ENCODE measurements at regions not wholly inside any gene's neighbourhood (a gene's known extent, or its start where the extent isn't known, plus 50 kb on each side); places are given as distances from the start of the nearest gene placed in this dataset.

GRCh38 chr3:148020861-148021260, 611.7 kb downstream of the ZIC1 start:
- no peak for TF ChIP-seq CTCF (IDR thresholded peaks at IDR 0.05)
- Histone ChIP-seq H3K4me3 (no peak overlapping the region), H3K36me3 (ENCODE audit: insufficient read depth in 1 of 2, low read depth in 1 of 2) (no peaks in the 10 kb centered on the region), H3K4me1 (no peaks in the 10 kb centered on the region), H3K27me3 (ENCODE audit: insufficient read depth in 3 of 3, low read length in 2 of 3) (no peaks in the 10 kb centered on the region), H3K9me3 (peaks cover 18% of the 10 kb centered on the region), H3K27ac (no peak overlapping the region)
- ATAC-seq (no peak), DNase-seq (no peak)
- intact Hi-C loops (cut with DNase I) = loop anchor here in 1 of 2 donors (5.0 kb wide), 1 partner anchor 859 kb away; no protein-coding TSS in a partner anchor
- WGBS, 3 donors = 68 to 73% (median 70%) methylated on average over 1 of the region's 1 CpG

GRCh38 chr3:148021381-148021780, 612.2 kb downstream of the ZIC1 start:
- H3K36me3 ChIP-seq (ENCODE audit: insufficient read depth in 1 of 2, low read depth in 1 of 2) = no peaks in the 10 kb centered on the region
- ATAC-seq = no peak

GRCh38 chr3:148023994-148024393, 614.8 kb downstream of the ZIC1 start:
- Histone ChIP-seq H3K27ac (no peak overlapping the region), H3K27me3 (ENCODE audit: insufficient read depth in 3 of 3, low read length in 2 of 3) (no peaks in the 10 kb centered on the region), H3K36me3 (ENCODE audit: insufficient read depth in 1 of 2, low read depth in 1 of 2) (no peaks in the 10 kb centered on the region), H3K4me1 (no peaks in the 10 kb centered on the region), H3K9me3 (peaks cover 3% of the 10 kb centered on the region), H3K4me3 (no peak overlapping the region)
- no peak for TF ChIP-seq CTCF (IDR thresholded peaks at IDR 0.05)
- DNase-seq = no peak
- no peak for ATAC-seq
- 62 to 71% (median 65%) methylated on average over 6 of the region's 6 CpGs for WGBS, 3 donors
- intact Hi-C loops (cut with DNase I) = loop anchor here in 1 of 2 donors (5.0 kb wide), 1 partner anchor 862 kb away; no protein-coding TSS in a partner anchor

More at GRCh38 chr3:148021381-148021780, 612.2 kb downstream of the ZIC1 start:
- WGBS, 3 donors = 91 to 95% (median 93%) methylated on average over 6 of the region's 6 CpGs
- intact Hi-C loops (cut with DNase I) = loop anchor here in 1 of 2 donors (5.0 kb wide), 1 partner anchor 859 kb away; no protein-coding TSS in a partner anchor
- Histone ChIP-seq H3K4me3 (no peak overlapping the region), H3K27ac (no peak overlapping the region), H3K9me3 (peaks cover 15% of the 10 kb centered on the region), H3K27me3 (ENCODE audit: insufficient read depth in 3 of 3, low read length in 2 of 3) (no peaks in the 10 kb centered on the region), H3K4me1 (no peaks in the 10 kb centered on the region)
- no peak for TF ChIP-seq CTCF (IDR thresholded peaks at IDR 0.05)
- DNase-seq = no peak

GRCh38 chr3:148026009-148026588, 616.9 kb downstream of the ZIC1 start:
- H3K27me3 ChIP-seq (ENCODE audit: insufficient read depth in 3 of 3, low read length in 2 of 3) = no peaks in the 10 kb centered on the region
- no peak for TF ChIP-seq CTCF (IDR thresholded peaks at IDR 0.05)
- ATAC-seq (peak in 3 of 4 donors; percentile 76 to 81 (median 77)), DNase-seq (no peak)
- intact Hi-C loops (cut with DNase I) = no loop called here
- H3K9me3 ChIP-seq = no peaks in the 10 kb centered on the region
- no peaks in the 10 kb centered on the region for H3K4me1 ChIP-seq
- H3K36me3 ChIP-seq (ENCODE audit: insufficient read depth in 1 of 2, low read depth in 1 of 2) = no peaks in the 10 kb centered on the region
- H3K4me3 ChIP-seq = no peak overlapping the region
- WGBS, 3 donors = 66 to 83% (median 75%) methylated on average over 6 of the region's 6 CpGs
- no peak overlapping the region for H3K27ac ChIP-seq

GRCh38 chr3:148030975-148031374, 621.8 kb downstream of the ZIC1 start:
- ATAC-seq = no peak
- TF ChIP-seq CTCF (IDR thresholded peaks at IDR 0.05) = no peak
- Histone ChIP-seq H3K27ac (no peak overlapping the region), H3K9me3 (no peaks in the 10 kb centered on the region), H3K4me3 (no peak overlapping the region), H3K27me3 (ENCODE audit: insufficient read depth in 3 of 3, low read length in 2 of 3) (no peaks in the 10 kb centered on the region), H3K4me1 (no peaks in the 10 kb centered on the region), H3K36me3 (ENCODE audit: insufficient read depth in 1 of 2, low read depth in 1 of 2) (no peaks in the 10 kb centered on the region)
- 88 to 92% (median 88%) methylated on average over 2 of the region's 2 CpGs for WGBS, 3 donors
- DNase-seq = no peak
- intact Hi-C loops (cut with DNase I) = no loop called here
